GM19043 (cell line): ENCODE measurements at regions not wholly inside any gene's neighbourhood (a gene's known extent, or its start where the extent isn't known, plus 50 kb on each side); places are given as distances from the start of the nearest gene placed in this dataset.
"Not testable (repeated sequence)": the region's sequence is repeated elsewhere in the genome, so short reads cannot be mapped to it uniquely, and the experiment has no call there.

Source experiments
- ATAC-seq: cut with Tn5 transposase; IDR thresholded peaks from one replicate; pipeline ENCODE4 v1.9.1; 2021; ENCODE audit warnings: low read depth; ENCODE audit not compliant: unreplicated experiment

DNA sequence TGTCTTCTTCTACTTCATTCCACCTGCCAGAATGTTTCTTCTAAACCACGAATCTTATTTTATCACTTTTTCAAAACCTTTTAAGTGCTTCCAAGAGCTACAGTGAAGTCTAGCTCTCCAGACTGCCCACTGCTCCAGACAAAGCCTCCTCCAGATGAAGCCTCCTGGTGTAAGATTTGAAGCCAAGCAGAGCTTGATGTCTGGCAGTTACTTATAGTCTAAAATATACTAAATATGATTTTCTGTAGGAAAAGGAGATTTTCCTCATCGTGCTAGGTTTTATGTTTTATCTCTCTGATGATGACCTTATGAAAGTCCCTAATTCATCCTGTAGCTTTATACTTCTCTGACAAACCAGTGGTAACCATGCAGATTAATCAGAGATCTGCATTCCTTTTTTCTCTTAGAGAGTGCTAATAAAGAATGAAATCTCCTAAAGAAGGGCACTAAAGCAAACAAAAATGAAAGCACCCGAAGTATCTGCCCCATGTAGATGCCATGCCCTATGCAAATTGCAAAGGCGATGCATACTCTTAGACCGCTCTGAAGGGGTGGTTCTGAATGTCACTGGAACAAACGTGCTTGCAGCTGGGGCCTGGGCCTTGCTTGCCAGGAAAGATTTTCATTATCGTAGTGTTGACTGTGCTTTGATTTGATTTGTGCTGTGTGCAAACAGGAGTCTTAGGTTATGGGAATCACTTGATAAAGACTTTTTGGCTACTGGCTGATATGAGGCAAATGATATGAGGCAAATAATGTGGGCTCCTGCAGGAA is 314.2 kb downstream of the PID1 start:
- ATAC-seq = no peak

DNA sequence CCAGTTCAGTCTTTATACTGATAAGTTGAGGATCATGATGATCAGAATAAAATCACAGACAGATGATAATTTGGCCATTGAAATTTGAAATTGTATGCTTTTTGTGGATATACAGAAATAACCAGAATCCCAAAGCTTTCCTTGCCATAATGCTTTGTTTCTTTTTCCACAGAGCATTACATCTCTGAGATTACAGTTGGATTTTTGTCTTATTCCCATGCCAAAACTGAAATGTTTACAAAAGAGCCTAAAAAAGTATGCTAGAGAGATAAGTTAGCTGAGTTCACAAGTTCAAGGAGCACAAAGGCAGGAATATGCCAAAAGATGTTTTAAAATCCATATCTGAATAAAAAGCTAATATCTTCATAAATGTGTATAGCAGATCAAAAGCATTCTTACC is 321.3 kb downstream of the PID1 start:
- no peak for ATAC-seq

DNA sequence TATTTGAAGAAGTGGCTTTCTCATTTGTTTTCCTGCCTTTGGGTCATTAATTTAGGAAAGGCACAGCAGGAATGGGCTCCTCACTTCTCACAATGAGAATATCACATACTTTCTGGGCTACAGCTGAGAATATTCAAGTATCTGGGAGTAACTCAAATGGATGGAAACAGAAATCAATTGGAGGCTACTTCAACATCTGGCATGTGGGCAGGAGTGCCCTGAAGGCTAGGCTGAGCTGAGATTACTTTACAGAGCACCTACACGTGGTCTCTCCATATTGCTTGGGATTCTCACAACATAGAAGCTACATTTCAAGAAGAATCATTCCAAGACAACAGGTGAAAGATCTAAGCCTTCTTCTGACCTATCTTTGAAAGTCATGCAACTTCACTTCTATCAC is 325.4 kb downstream of the PID1 start:
- no peak for ATAC-seq

DNA sequence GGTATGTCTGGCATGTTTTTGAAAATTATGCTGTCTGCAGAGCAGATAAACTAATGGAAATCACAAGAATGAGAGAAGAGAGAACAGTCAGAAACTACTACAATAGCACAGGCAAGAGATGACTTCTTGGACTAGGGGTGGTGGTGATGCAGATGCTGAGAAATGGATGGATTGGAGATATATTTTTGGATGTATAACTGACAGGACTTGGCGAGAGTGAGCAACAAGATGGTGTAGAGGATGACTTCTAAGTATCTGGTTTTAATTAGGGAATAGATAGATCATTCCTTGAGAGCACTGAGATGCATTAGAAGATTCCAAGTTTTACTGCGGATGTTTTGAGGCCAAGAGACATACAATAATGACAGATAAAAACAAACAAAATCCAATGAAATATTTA is 328.2 kb downstream of the PID1 start:
- no peak for ATAC-seq

DNA sequence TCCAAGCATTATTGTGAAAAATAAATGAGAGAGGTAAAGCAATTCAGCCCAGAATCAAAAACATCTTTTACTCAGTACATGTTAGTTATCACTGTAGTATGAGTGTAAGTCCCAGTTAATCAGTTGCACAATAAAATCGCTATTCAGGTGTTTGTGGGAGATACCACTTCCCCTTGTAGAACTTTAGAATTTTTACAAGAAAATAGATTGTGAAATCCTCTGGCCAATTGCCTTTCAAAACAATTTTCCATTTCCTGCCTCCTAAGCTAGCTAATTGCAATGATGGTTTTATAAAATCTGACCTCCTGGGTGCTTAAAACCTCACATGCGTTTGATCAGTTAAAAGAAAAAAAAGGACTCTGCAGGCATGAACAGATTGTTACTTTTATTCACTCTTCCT is 332.5 kb downstream of the PID1 start:
- ATAC-seq = no peak

DNA sequence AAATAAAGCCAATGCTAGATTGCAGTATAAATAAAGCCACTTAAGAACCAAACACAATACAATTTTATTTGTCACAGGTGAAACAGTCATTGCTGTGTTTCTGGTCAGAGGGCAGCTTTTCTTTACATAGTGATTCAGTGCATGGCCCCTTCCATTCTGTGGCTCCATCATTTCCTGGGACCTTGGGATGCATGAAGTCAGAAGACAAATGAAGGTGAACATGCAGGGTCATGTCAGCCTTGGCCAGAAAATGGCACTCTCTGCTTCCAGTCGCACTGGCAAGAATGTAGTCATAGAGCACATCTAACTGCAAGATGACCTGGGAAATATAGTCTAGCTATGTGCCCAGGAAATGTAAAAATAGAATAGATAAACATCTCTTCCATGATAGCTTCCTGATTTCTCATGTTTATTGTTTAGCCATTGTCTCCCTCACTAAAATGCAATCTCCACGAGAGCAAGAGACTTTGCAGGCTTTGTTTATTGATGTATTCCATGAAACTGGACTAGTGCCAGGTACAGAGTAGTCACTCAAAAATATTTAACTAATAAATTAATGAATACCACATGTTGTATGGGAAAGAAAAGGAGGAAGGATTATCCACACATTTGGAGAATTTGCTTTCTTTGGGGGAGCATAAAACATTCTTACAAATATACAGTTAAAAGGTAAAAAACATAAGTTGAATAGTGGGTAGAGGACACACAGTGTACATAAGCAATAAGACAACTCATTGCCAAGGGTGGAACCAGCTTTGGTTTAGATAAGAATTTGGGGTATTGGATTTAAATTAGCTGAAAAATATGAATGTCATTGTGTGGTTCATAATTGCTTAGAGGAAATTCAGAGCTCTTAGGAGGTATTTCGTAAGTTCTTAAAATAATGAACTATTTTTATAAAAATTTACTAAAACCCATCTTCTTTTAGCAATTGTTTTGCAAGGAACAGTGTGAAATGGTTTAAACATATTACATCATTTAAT is 343.8 kb downstream of the PID1 start:
- no peak for ATAC-seq

DNA sequence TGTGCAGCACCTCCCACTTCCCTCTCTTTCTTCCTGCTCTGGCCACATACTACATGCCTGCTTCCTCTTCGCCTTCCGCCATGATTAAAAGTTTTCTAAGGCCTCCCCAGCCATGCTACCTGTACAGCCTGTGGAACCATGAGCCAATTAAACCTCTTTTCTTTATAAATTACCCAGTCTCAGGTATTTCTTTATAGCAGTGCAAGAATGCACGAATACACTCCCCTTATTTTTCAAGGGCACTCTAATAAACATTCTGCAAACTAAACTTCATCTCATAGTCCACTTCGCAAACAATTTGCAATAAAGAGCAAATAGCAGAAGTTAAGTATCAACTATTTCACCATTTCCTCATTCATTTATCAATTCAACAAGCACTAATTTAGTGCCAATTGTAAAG is 351.3 kb downstream of the PID1 start:
- ATAC-seq = no peak

DNA sequence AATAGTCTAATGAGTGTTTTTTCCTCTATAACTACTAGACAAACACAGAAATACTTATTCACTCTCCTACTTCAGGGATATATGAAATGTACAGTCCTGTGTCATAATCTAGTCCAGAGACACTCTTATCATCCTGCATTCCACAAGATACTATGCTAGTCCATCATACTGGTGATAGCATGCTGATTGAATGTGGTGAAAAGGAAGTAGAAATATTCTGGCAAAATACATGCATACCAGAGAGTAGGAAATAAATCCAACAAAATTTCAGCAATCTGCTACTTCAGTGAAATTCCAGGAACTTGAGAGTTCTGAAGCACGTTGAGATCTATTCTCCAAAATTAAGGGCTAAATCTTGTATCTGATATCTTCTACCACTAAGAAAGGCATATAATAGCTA is 353.9 kb downstream of the PID1 start:
- ATAC-seq = no peak

DNA sequence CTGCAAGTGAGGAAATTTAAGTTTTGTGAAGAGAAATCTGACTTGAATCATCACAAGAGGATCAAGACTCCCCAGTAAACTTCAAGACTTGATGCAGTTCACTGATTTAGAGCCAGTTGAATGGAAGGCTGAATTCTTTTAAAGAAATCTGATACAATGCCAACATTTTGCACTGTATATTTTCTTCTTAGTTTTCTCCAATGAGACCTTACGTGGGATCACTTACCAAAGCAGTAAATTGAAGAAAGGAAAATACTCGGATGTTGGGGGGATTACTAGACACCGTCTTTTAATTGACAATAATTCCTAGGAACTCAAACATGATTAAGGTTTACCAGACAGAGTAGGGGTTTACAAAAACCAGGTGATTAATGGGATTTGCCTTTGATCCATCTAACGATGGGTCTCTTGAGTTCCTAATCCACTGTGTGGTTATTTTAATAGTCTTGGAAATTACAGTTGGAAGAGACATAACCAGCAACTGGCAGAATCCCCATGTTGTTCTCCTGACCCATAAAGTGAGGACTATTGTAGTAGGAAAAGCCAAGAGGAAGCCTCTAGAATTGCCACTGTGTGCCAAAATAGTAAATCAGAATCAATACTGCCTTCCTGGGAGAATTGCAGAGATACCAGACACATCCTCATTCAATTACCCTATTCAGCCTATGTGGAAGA is 354.5 kb downstream of the PID1 start:
- ATAC-seq = no peak

DNA sequence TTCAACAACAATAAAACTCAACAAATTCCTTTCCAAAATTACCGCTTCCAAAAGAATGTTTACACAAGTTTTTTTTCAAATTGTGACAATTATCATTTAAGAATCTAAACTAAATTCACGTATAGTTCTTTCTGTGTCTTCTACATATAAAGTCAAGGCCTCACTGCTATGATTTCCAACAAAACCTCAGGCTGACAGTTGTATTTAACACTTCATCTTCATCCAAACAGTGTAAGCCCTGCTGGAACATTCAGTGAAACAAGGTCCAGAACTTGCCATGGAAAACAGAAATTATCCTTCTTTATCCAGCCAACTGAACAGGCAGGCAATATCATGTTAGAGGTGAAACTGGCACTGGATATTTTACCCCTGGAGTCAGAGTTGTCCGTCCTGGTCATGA is 357.9 kb downstream of the PID1 start:
- ATAC-seq = no peak

DNA sequence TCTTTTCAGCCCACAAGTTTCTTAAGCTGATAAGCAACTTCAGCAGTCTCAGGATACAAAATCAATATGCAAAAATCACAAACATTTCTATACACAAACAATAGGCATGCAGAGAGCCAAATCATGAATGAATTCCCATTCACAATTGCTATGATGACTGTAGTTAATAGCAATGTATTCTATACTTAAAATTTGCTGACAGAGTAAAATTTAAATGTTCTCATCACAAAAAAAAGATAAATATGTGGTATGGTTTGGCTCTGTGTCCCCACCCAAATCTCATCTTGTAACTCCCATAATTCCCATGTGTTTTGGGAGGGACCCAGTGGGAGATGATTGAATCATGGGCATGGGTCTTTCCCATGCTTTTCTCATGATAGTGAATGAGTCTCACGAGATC is 360.2 kb downstream of the PID1 start:
- ATAC-seq = not testable (repeated sequence)

DNA sequence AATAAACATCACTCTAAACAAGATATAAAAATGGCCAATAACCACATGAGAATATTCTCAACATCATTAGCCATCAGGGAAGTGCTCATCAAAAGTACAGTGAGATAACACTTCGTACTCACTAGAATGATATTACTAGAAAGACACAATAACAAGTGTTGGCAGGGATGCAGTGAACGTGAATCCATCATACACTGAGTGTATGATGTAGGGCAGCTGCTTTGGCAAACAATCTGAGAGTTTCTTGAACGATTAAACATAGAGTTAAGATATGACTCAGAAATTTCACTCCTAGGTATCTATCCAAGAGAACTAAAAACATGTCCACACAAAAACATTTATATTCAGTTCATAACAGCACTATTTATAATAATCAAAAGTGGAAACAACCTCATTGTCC is 368.9 kb downstream of the PID1 start:
- ATAC-seq = no peak

DNA sequence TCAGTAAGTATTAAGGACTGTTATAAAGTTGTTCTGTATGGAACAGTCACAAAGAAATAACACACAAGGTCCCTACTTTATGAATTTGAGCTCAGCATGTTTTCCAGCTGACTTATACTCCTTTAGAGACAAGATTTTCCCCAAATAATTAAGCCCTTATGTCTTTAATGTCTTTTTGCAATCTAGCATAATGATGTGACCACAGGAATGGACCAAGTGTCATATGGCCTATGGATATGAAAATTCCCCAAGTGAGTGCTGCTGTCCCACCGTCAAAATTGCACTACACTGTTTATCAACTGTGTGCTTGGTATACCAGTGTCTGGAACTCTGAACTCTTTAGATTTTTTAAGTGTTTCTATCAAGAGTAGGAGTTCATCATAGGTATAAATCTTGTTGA is 369.6 kb downstream of the PID1 start:
- ATAC-seq = no peak

DNA sequence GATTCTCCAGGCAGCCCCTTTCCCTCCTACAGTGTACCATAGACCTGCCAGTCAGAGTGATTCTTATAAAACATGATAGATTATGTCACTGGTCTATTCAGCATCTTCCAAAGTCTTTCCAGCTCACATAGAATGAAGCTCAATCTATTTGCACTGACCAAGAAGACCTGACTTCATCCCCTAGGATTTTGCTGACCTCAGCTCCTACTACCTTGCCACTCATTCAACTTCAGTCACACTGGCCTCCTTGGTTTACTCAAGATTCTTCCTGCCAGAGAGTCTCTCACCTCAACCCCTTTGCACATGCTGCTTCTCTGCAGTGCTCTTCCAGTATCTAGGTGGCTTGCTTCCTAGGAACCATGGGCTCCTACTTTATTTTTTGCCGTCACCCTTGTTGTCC is 392.9 kb downstream of the PID1 start:
- ATAC-seq = no peak

DNA sequence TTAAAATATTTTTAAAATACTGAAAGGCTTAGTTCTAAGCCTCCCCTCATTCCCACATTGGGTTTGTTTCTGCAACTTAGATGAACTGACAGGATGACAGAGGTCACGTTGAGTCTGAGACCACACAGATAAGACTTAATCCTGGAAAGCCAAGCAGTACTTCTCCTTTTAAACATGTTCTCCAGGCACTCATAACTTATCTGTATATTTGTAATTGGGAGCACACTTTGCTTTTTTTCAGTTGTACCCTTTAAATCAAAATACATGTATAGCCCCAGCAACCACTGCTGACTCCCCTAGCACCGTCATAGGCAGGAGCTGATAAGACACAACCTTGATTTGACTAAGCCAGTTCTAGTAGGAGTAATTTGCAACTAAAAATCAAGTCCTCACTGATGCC is 394.8 kb downstream of the PID1 start:
- no peak for ATAC-seq

DNA sequence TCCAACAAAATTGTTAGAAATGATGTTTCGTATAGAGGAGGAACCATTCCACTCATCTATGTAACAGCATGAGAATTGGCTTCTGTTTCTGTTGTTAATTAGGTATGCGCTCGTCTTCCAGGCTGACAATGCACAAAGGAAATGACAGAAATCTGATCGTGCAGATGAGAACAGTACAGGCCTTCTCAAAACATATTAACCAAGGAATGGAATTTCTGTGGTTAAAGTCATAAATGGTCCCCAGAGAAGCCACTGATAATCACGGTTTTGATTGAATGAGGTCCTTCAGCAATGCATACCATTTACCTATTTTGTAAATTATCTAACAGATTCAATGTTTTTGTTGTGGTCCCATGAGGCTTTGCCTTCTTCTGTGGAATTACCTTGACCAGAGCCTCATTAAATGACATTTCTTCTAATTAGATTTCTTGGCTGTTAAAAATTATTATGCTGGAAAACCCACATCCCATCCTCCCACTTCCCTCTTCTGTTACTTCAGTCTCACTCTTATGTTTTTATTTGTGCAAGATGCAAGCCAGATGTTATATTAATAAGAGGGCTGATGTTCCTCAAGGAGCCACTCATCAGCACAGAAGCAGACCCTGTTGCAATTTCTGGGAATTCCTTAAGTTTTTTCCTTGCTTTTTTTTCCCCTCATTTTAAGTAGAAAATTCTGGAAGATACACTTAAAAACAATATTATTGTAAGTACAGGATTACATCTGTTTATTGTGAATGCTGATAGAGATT is 395.8 kb downstream of the PID1 start:
- ATAC-seq = no peak

DNA sequence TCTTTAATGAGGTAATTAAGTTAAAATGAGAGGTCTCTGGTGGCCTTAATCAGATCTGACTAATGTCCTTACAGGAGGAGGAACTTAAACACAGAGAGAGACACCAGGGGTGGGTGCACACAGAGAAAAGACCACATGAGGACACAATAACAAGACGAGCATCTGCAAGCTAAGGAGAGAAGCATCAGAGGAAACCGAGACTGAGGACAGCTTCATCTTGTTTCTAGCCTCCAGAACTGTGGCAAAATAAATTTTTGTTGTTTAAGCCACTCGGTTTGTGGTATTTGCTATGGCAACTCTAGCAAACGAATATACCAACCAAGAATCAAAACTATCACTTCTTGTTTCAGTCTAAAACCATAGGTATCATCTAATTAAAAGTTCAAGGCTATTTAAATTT is 400.1 kb downstream of the PID1 start:
- ATAC-seq = no peak

DNA sequence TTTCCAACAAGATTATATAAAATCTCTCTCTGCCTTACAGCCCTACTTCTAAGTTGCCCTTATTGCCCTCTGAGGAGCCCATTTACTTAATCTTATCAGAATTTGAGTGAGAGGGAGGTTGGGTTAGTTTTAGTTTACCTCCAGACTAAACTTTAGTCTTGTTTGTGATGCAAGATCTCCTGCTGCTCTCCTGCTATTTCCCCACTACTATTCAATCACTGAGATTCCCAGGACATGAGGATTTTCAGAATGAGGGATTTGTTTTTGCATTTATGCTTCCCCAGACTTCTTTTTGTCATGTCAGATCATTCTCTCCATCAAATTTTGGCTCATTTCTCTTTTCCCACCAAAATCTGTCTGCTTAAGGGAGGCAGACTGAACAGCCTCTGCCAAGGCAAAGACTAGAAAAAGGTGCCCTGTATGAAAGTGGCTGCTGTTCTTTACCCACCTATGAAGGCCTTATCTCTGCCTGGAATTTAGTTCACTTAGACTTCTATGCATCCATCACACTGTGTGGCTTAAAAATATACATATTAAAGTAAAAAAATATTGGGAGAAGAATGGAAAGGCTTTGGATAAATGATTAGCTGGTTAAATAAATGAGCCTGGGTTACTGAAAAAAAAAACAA is 401.3 kb downstream of the PID1 start:
- no peak for ATAC-seq

DNA sequence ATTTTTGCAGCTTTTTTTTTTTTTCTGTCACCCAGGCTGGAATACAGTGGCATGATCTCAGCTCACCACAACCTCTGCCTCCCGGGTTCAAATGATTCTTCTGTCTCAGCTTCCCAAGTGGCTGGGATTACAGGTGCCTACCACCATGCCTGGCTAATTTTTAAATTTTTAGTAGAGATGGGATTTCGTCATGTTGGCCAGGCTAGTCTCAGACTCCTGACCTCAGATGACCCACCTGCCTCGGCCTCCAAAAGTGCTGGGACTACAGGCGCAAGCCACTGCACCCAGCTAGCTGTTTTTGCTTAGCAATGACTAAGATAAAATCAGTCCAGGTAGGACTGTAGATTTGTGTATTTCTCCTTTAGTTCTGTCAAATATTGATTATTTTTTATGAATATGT is 403.7 kb downstream of the PID1 start:
- no peak for ATAC-seq

DNA sequence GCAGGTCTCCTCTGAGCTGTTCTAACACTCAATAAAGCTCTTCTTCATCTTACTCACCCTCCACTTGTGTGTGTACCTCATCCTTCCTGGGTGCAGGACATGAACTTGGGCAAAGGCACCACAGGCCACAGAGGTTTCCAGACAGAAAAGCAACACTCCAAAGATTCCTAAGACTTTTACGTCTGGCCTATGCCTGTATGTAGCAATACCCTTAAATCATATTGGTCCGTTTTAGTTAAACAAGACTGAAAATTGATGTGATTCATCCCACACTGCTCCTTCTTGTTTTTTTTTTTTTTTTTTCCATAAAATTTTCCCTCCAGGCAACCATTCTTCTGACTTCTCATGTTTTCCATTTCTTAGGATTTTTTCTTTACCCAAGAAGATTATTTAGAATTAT is 404.3 kb downstream of the PID1 start:
- no peak for ATAC-seq
